SU-DHL-6 (cell line): ENCODE measurements at regions not wholly inside any gene's neighbourhood (a gene's known extent, or its start where the extent isn't known, plus 50 kb on each side); places are given as distances from the start of the nearest gene placed in this dataset.
"Not testable (repeated sequence)": the region's sequence is repeated elsewhere in the genome, so short reads cannot be mapped to it uniquely, and the experiment has no call there.

ENCODE experiments used
- H2AFZ ChIP-seq: fragments of 200-600 bp; sonication (generic); 2 replicates; pipeline ENCODE4 v1.6.1; 2014; ENCODE audit warnings: low read depth, mild to moderate bottlenecking, moderate library complexity, mixed read lengths, antibody characterized with exemption, low read length; ENCODE audit not compliant: severe bottlenecking
- H3F3A ChIP-seq: fragments of 200-600 bp; shearing (Covaris generic); 2 replicates; pipeline ENCODE4 v1.6.0; 2016; ENCODE audit warnings: antibody characterized with exemption, mild to moderate bottlenecking; ENCODE audit not compliant: insufficient read depth
- H3K27ac ChIP-seq: fragments of 200-600 bp; sonication (generic); 2 replicates; pipeline ENCODE4 v1.5.1; 2016; ENCODE audit warnings: low read depth, mild to moderate bottlenecking, low read length, moderate library complexity, mixed read lengths
- H3K27me3 ChIP-seq: fragments of 200-600 bp; sonication (generic), shearing (Covaris generic); 2 replicates; pipeline ENCODE4 v1.6.0; 2014; ENCODE audit warnings: mild to moderate bottlenecking, low read length
- H3K36me3 ChIP-seq: fragments of 200-600 bp; sonication (generic); 2 replicates; pipeline ENCODE4 v1.6.1; 2014; ENCODE audit warnings: mild to moderate bottlenecking, low read length, mixed read lengths
- H3K4me2 ChIP-seq: fragments of 300-600, 200-600 bp; shearing (Covaris generic), sonication (generic); 2 replicates; pipeline ENCODE4 v1.6.0; 2014; ENCODE audit warnings: low read length, low read depth, mild to moderate bottlenecking; ENCODE audit not compliant: poor library complexity, severe bottlenecking
- H3K4me3 ChIP-seq: fragments of 200-600 bp; sonication (generic); 2 replicates; pipeline ENCODE4 v1.5.1; 2014; ENCODE audit warnings: antibody characterized with exemption, low read length, mild to moderate bottlenecking, mixed read lengths; ENCODE audit not compliant: insufficient read depth, poor library complexity, severe bottlenecking
- H3K79me2 ChIP-seq: fragments of 200-600 bp; sonication (generic); 2 replicates; pipeline ENCODE4 v1.6.1; 2014; ENCODE audit warnings: mild to moderate bottlenecking, low read length, moderate library complexity; ENCODE audit not compliant: insufficient read depth
- H3K9ac ChIP-seq: fragments of 200-600 bp; sonication (generic); 2 replicates; pipeline ENCODE4 v1.7.0; 2014; ENCODE audit warnings: mild to moderate bottlenecking, low read length
- H3K9me2 ChIP-seq: fragments of 200-600 bp; sonication (generic); replicated peaks from 2 replicates; pipeline ENCODE4 v1.6.1; 2014; ENCODE audit warnings: low read length; ENCODE audit not compliant: insufficient read depth
- H3K9me3 ChIP-seq: fragments of 200-600 bp; sonication (generic); 2 replicates; pipeline ENCODE4 v1.6.1; 2014; ENCODE audit warnings: low read length, mixed read lengths; ENCODE audit not compliant: insufficient read depth
- H4K20me1 ChIP-seq: fragments of 200-600 bp; sonication (generic); 2 replicates; pipeline ENCODE4 v1.6.1; 2014; ENCODE audit warnings: low read depth, mild to moderate bottlenecking, antibody characterized with exemption, low read length, moderate library complexity, mixed read lengths
- EZH2phosphoT487 ChIP-seq: fragments of 200-600 bp; sonication (generic), shearing (Covaris generic); conservative IDR thresholded peaks from 2 replicates; pipeline ENCODE4 v1.6.1; 2018; ENCODE audit warnings: mild to moderate bottlenecking, antibody characterized with exemption, low read length, moderate library complexity, mixed read lengths
- TF ChIP-seq, protein P1 (sequence below): fragments of 200-600 bp; sonication (generic); IDR thresholded peaks from one replicate; pipeline ENCODE4 v1.5.1; 2017; ENCODE audit warnings: antibody characterized with exemption, mild to moderate bottlenecking, low read length, moderate library complexity; ENCODE audit not compliant: insufficient read depth, poor library complexity, severe bottlenecking

DNA sequence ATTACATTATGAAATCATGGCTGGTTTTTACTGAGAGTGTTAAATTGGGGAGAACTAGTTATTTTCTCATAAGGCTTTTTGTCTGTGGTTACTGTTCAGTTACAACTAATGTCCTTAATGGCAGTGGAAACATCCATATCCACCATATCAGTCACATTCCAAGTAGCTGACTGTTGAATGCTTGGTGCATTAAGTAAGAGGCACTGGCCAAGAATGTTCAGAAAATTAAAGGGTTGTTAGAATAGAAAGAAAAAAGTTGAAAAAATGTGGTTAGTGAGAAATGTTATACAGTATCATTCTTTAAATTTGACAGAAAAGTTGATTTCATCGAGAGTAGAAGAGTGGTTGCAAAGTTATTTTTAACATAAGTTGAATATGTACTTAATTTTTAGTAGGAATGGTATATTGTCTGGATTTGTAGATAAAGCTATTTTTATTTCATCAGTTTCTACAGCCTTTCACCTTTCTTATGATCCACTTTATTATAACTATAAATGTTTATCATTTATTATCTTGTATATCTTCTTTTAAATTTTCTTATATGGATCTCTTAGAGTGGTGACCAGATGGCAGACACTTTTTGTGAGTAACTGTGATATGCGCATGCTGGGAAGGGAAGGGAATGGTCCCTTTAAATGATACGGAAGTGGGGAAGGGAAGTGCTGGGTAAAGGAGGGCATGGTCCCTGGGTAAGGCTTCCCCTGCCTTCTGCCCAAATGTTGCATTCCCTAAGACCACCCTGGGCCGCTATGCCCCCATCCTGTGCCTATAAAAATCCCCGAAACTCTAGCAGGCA, 2407.1 kb downstream of the ARAP2 start:
- no peaks in the 10 kb centered on the region for H3K36me3 ChIP-seq
- no peak overlapping the region for H3K4me2 ChIP-seq
- no peak overlapping the region for H3K27ac ChIP-seq
- no peak for TF ChIP-seq EZH2phosphoT487
- TF ChIP-seq, protein P1, sequence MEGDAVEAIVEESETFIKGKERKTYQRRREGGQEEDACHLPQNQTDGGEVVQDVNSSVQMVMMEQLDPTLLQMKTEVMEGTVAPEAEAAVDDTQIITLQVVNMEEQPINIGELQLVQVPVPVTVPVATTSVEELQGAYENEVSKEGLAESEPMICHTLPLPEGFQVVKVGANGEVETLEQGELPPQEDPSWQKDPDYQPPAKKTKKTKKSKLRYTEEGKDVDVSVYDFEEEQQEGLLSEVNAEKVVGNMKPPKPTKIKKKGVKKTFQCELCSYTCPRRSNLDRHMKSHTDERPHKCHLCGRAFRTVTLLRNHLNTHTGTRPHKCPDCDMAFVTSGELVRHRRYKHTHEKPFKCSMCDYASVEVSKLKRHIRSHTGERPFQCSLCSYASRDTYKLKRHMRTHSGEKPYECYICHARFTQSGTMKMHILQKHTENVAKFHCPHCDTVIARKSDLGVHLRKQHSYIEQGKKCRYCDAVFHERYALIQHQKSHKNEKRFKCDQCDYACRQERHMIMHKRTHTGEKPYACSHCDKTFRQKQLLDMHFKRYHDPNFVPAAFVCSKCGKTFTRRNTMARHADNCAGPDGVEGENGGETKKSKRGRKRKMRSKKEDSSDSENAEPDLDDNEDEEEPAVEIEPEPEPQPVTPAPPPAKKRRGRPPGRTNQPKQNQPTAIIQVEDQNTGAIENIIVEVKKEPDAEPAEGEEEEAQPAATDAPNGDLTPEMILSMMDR, result no peak
- no peak overlapping the region for H2AFZ ChIP-seq
- no peaks in the 10 kb centered on the region for H3K9me2 ChIP-seq
- no peak overlapping the region for H3K4me3 ChIP-seq
- no peaks in the 10 kb centered on the region for H3K27me3 ChIP-seq
- no peak overlapping the region for H3K9ac ChIP-seq
- H4K20me1 ChIP-seq, result no peaks in the 10 kb centered on the region
- H3K9me3 ChIP-seq, result no peaks in the 10 kb centered on the region
- H3K79me2 ChIP-seq, result no peaks in the 10 kb centered on the region
- H3F3A ChIP-seq, result no peaks in the 10 kb centered on the region

DNA sequence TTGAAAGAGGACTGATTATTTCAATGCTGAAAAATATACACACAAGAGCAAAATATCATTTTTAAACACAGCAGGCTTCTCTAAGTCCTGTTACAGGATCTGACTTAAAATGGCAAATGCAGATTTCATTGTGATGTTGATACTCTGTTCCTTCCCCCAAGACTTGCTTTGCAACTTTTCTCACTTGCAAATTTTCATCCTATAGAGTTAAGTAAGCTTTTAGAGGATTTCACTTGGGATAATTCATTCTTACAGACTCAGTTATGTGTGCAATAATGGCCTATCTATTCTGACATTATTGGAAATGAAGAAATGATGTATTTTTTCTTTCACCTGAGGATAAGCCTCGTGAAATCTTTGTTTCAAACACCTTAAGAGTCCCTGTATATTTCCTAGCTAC, 2403.2 kb downstream of the ARAP2 start:
- no peaks in the 10 kb centered on the region for H3K27me3 ChIP-seq
- H4K20me1 ChIP-seq, result no peaks in the 10 kb centered on the region
- H3K4me3 ChIP-seq, result no peak overlapping the region
- no peak overlapping the region for H3K4me2 ChIP-seq
- no peak overlapping the region for H2AFZ ChIP-seq
- no peaks in the 10 kb centered on the region for H3F3A ChIP-seq
- TF ChIP-seq, protein P1, result no peak
- TF ChIP-seq EZH2phosphoT487, result no peak
- H3K27ac ChIP-seq, result no peak overlapping the region
- H3K9ac ChIP-seq, result no peak overlapping the region
- H3K36me3 ChIP-seq, result no peaks in the 10 kb centered on the region
- no peaks in the 10 kb centered on the region for H3K79me2 ChIP-seq
- no peaks in the 10 kb centered on the region for H3K9me3 ChIP-seq
- H3K9me2 ChIP-seq, result no peaks in the 10 kb centered on the region

DNA sequence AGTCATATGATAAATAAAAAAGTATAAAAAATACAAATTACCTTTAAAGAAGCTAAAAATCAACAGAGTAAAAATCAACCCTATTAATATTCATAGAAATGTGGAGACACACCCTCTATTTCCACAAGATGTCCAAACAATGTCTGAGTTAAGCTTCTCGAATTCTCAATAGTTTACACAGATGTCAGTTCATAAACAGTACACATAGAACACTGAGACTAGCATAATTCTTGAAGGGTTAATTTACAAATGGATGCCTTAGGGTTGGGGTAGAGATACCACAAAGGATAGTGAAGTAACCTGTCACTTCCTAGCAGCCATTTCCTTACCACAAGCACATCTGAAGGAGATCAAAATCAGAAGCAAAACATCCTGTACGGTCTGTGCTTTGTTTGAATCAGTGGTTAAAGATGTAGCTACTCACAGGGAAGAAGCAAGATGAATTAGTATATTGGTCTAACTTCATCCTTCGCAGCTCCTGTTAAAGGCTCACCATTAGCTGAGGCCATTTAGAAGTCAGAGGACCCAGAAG, 2393.9 kb downstream of the ARAP2 start:
- TF ChIP-seq, protein P1, result no peak
- TF ChIP-seq EZH2phosphoT487, result no peak
- Histone ChIP-seq H3K9me3 (no peaks in the 10 kb centered on the region), H3K9ac (no peak overlapping the region), H3K4me2 (no peak overlapping the region), H3K27me3 (no peaks in the 10 kb centered on the region), H3K4me3 (no peak overlapping the region), H3K27ac (no peak overlapping the region), H2AFZ (no peak overlapping the region), H4K20me1 (no peaks in the 10 kb centered on the region), H3K9me2 (no peaks in the 10 kb centered on the region), H3K79me2 (no peaks in the 10 kb centered on the region), H3K36me3 (no peaks in the 10 kb centered on the region), H3F3A (no peaks in the 10 kb centered on the region)

DNA sequence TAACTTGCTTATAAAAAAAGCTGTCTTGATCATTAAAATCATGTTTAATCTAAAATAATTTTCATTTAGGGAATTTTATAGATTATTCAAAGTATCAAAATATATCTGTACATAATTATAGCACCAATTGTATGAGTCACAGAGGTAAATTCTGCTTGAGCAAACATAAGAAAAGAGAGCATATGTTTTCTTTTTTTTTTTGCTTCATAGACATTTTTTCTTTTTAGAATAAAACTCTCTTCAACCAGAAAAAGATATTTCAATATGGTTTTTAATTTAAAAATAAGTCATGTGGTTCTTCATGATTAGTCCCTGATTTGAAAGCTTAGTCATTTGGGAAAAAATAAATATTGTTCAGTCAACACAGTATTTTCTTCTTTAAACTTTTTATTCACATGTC, 2390.6 kb downstream of the ARAP2 start:
- H3K36me3 ChIP-seq, H3K9me3 ChIP-seq, H2AFZ ChIP-seq, H3K27ac ChIP-seq, H3K4me2 ChIP-seq, H3F3A ChIP-seq, H4K20me1 ChIP-seq, H3K4me3 ChIP-seq, H3K27me3 ChIP-seq, H3K79me2 ChIP-seq, H3K9me2 ChIP-seq, H3K9ac ChIP-seq: not testable (repeated sequence)
